DND-41 (cell line): ENCODE measurements at regions not wholly inside any gene's neighbourhood (a gene's known extent, or its start where the extent isn't known, plus 50 kb on each side); places are given as distances from the start of the nearest gene placed in this dataset.

Experiments
- EZH2 ChIP-seq: IDR thresholded peaks from 3 replicates; pipeline ENCODE4 v1.6.1; 2012; ENCODE audit warnings: borderline replicate concordance, low read depth, mild to moderate bottlenecking, moderate library complexity, low read length, inconsistent platforms; ENCODE audit not compliant: severe bottlenecking
- TF ChIP-seq, protein P1 (sequence below): IDR thresholded peaks from 2 replicates; pipeline ENCODE4 v1.5.1; 2012; ENCODE audit warnings: borderline replicate concordance, low read length, moderate library complexity, mild to moderate bottlenecking; ENCODE audit not compliant: poor library complexity, severe bottlenecking; ENCODE audit errors: extremely low read depth

DNA sequence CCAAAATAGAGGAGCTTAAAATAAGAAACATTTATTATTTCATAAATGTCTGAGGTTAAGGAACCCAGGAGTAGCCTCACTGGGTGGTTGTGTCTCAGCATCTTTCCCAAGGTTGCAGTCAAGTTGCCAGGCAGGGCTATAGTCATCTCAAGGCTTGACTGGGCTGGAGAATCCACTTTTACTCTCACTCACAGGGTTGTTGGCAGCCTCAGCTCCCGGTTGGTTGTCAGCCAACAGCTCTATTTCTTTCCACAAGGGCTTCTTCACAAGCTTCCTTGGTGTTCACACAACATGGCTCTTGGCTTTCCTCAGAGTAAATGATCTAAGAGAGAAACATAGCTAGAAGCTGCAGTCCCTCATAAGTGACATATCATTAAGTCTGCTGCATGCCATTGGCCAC is 55.6 kb upstream of the TEX51 start:
- TF ChIP-seq, protein P1, sequence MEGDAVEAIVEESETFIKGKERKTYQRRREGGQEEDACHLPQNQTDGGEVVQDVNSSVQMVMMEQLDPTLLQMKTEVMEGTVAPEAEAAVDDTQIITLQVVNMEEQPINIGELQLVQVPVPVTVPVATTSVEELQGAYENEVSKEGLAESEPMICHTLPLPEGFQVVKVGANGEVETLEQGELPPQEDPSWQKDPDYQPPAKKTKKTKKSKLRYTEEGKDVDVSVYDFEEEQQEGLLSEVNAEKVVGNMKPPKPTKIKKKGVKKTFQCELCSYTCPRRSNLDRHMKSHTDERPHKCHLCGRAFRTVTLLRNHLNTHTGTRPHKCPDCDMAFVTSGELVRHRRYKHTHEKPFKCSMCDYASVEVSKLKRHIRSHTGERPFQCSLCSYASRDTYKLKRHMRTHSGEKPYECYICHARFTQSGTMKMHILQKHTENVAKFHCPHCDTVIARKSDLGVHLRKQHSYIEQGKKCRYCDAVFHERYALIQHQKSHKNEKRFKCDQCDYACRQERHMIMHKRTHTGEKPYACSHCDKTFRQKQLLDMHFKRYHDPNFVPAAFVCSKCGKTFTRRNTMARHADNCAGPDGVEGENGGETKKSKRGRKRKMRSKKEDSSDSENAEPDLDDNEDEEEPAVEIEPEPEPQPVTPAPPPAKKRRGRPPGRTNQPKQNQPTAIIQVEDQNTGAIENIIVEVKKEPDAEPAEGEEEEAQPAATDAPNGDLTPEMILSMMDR, result no peak
- TF ChIP-seq EZH2, result no peak
